Tibial artery (tissue), 4 donors: ENCODE measurements at regions not wholly inside any gene's neighbourhood (a gene's known extent, or its start where the extent isn't known, plus 50 kb on each side); places are given as distances from the start of the nearest gene placed in this dataset.

Source experiments
- DNase-seq, 2 donors: peaks; one replicate each; pipeline ENCODE4 v3.0.0-alpha.2; 2019
- H3K27ac ChIP-seq, 2 donors: fragments of 200-600 bp; sonication (generic) in 1 of 2; 1 replicate in 1 of 2; 2 replicates in 1 of 2; pipeline ENCODE4 v1.5.1; 2018 to 2019; ENCODE audit warnings: mild to moderate bottlenecking in 1 of 2
- H3K27me3 ChIP-seq, 2 donors: fragments of 200-600 bp; sonication (generic) in 1 of 2; one replicate each; pipeline versions ENCODE4 v1.5.1 to v1.6.0; 2016 to 2019
- H3K36me3 ChIP-seq, 3 donors: fragments of 200-600 bp; sonication (generic) in 2 of 3; one replicate each; pipeline ENCODE4 v1.5.1; 2016 to 2019; ENCODE audit warnings: mild to moderate bottlenecking in 2 of 3
- H3K4me1 ChIP-seq, 4 donors: fragments of 200-600 bp; sonication (generic) in 2 of 4; 1 replicate in 3 of 4; 2 replicates in 1 of 4; pipeline ENCODE4 v1.5.1; 2016 to 2019
- H3K4me3 ChIP-seq, 2 donors: fragments of 200-600 bp; sonication (generic) in 1 of 2; 1 replicate in 1 of 2; 2 replicates in 1 of 2; pipeline ENCODE4 v1.5.1; 2018 to 2019; ENCODE audit warnings: mild to moderate bottlenecking in 2 of 2
- H3K9me3 ChIP-seq, 3 donors: fragments of 200-600 bp; sonication (generic) in 1 of 3; one replicate each; pipeline ENCODE4 v1.5.1; 2016 to 2019
- CTCF ChIP-seq, 2 experiments: fragments of 200-600 bp in 1 of 2; fragments of 450-650 bp in 1 of 2; IDR thresholded peaks; one replicate each; pipeline ENCODE4 v1.5.1; 2017 to 2019; ENCODE audit warnings: antibody characterized with exemption in 2 of 2, mild to moderate bottlenecking in 1 of 2, moderate library complexity in 1 of 2
- intact Hi-C: fragments of 100-400 bp; cut with DNase I; formaldehyde crosslinking; loops from one replicate; pipeline ENCODE4 v1.15.0; 2023; ENCODE audit warnings: low total_unique reads

DNA sequence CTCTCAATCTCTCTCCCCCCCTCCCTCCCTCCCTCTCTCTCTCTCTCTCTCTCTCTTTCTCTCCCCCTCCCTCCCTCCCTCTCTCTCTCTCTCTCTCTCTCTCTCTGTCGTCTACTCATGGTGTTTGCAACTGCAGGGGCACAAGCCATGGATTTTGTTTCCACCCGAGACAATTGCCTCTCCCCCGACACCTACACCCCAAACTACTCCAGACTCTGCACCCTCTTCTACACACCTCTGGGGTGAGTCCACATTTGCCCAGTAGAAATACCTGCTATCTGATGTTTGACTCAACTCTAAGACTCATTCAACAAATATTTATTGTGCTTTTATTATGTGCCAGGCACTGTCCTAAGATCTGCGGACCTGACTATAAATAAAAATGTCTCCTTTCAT is 93.7 kb downstream of the TMEM17 start:
- Histone ChIP-seq H3K9me3 (no peaks in the 10 kb centered on the region), H3K36me3 (no peaks in the 10 kb centered on the region), H3K4me3 (no peak overlapping the region), H3K27ac (peak overlapping the region; percentile 78 to 83), H3K4me1 (peaks cover 0 to 31% (median 17%) of the 10 kb centered on the region in 4 donors), H3K27me3 (no peaks in the 10 kb centered on the region)
- peak in 1 of 2 experiments; percentile 11 for TF ChIP-seq CTCF (IDR thresholded peaks at IDR 0.05)
- intact Hi-C loops: loop anchor here (2.0 to 5.0 kb wide), 2 partner anchors 420 to 496 kb away; no protein-coding TSS in a partner anchor
- no peak for DNase-seq

DNA sequence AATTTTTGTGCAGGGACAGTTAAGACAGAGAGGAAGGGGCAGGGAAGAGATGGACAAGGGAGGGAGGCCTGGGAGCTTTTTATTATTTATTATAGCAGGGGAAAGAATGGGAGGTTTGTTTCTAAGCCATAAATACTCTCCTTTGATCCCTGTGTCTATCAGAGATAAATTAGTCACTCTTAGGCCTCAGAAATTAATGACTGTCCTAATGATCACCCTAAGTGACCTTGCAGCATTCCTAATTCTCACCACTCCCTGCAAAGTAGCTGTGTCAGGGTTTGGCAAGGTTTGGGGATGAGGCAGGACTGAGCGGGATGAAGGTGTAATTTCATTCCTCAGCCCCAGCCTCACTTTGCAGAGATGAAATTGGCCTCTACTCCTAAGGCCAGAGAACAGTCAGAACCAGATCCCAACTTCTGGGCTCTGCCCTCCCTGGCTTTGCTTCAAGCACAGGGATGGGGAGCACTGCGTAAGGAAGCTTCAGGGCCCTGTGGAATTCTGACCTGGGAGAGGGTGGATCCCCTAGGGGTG is 95.0 kb downstream of the TMEM17 start:
- Histone ChIP-seq H3K36me3 (no peaks in the 10 kb centered on the region), H3K4me1 (peaks cover 0 to 31% (median 17%) of the 10 kb centered on the region in 4 donors), H3K27me3 (no peaks in the 10 kb centered on the region), H3K4me3 (no peak overlapping the region), H3K9me3 (no peaks in the 10 kb centered on the region), H3K27ac (peak overlapping the region; percentile 78 to 83)
- no peak for TF ChIP-seq CTCF (IDR thresholded peaks at IDR 0.05)
- intact Hi-C loops: loop anchor here (5.0 kb wide), 1 partner anchor 419 kb away; no protein-coding TSS in a partner anchor
- DNase-seq: no peak

DNA sequence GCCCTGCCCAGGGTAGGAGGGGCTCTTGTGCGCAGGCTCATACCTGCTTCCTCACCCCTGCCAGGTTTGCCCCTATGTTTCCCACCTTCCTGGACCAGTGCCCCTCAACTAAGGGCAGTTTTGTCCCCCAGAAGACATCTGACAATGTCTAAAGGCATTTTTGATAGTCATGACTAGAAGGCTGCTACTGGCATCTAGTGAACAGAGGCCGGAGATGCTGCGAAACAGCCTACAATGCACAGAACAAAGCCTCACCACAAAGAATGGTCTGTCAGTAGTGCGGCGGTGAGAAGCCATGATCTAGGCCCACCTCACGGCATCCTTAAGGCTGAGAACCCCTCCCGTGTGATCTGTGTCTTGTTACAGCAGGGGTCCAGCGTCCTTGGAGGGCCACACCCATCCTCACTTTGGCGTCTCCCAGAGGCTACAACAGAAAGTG is 96.0 kb downstream of the TMEM17 start:
- no peak overlapping the region for H3K4me3 ChIP-seq
- intact Hi-C loops: loop anchor here (5.0 kb wide), 1 partner anchor 418 kb away; no protein-coding TSS in a partner anchor
- no peaks in the 10 kb centered on the region for H3K9me3 ChIP-seq
- DNase-seq: no peak
- TF ChIP-seq CTCF (IDR thresholded peaks at IDR 0.05): no peak
- H3K4me1 ChIP-seq: peaks cover 0 to 31% (median 17%) of the 10 kb centered on the region in 4 donors
- no peaks in the 10 kb centered on the region for H3K36me3 ChIP-seq
- H3K27ac ChIP-seq: peak overlapping the region; percentile 78 to 83
- no peaks in the 10 kb centered on the region for H3K27me3 ChIP-seq

DNA sequence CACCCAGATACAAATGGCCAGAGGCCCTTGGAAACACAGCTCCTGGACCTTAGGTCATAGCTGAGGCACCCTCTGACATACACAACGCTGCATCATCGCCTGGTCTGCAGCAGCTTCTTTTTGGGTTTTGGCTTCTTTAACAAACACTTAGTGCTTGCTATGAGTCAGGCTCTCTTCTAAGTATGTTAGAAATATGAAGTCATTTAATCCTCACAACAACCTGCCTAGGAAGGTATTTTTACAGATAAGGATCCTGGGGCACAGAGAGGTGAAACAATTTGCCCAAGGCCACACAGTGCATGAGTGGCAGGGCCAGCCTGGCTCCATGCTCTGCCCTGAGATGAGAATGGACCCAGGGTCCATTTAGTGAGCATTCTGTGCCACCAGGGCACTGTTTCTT is 96.6 kb downstream of the TMEM17 start:
- DNase-seq: no peak
- no peaks in the 10 kb centered on the region for H3K27me3 ChIP-seq
- peaks cover 0 to 31% (median 17%) of the 10 kb centered on the region in 4 donors for H3K4me1 ChIP-seq
- intact Hi-C loops: no loop called here
- no peaks in the 10 kb centered on the region for H3K9me3 ChIP-seq
- H3K4me3 ChIP-seq: no peak overlapping the region
- peak overlapping the region; percentile 78 to 83 for H3K27ac ChIP-seq
- no peak for TF ChIP-seq CTCF (IDR thresholded peaks at IDR 0.05)
- no peaks in the 10 kb centered on the region for H3K36me3 ChIP-seq

GRCh38 chr2:62408241-62408677 is 97.7 kb downstream of the TMEM17 start:
- TF ChIP-seq CTCF (IDR thresholded peaks at IDR 0.05): no peak
- intact Hi-C loops: no loop called here
- Histone ChIP-seq H3K4me1 (peaks cover 0 to 31% (median 17%) of the 10 kb centered on the region in 4 donors), H3K4me3 (no peak overlapping the region), H3K36me3 (no peaks in the 10 kb centered on the region), H3K27me3 (no peaks in the 10 kb centered on the region), H3K9me3 (no peaks in the 10 kb centered on the region), H3K27ac (no peak overlapping the region)
- peak in 1 of 2 donors; percentile 27 for DNase-seq
